C4-2B (cell line): ENCODE measurements at regions not wholly inside any gene's neighbourhood (a gene's known extent, or its start where the extent isn't known, plus 50 kb on each side); places are given as distances from the start of the nearest gene placed in this dataset.

ENCODE experiments used
- ZFX ChIP-seq: fragments of 450-650 bp; IDR thresholded peaks from 2 replicates; pipeline ENCODE4 v1.6.1; 2017
- TF ChIP-seq, protein P1 (sequence below): fragments of 450-650 bp; conservative IDR thresholded peaks from 2 replicates; pipeline ENCODE4 v1.5.1; 2017; ENCODE audit warnings: mild to moderate bottlenecking

- TF ChIP-seq, protein P1, sequence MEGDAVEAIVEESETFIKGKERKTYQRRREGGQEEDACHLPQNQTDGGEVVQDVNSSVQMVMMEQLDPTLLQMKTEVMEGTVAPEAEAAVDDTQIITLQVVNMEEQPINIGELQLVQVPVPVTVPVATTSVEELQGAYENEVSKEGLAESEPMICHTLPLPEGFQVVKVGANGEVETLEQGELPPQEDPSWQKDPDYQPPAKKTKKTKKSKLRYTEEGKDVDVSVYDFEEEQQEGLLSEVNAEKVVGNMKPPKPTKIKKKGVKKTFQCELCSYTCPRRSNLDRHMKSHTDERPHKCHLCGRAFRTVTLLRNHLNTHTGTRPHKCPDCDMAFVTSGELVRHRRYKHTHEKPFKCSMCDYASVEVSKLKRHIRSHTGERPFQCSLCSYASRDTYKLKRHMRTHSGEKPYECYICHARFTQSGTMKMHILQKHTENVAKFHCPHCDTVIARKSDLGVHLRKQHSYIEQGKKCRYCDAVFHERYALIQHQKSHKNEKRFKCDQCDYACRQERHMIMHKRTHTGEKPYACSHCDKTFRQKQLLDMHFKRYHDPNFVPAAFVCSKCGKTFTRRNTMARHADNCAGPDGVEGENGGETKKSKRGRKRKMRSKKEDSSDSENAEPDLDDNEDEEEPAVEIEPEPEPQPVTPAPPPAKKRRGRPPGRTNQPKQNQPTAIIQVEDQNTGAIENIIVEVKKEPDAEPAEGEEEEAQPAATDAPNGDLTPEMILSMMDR, result no peak
- TF ChIP-seq ZFX, result no peak
Observed at GRCh38 chr17:55931446-55931845, 180.6 kb downstream of the PCTP start.
